Astrocyte of the spinal cord (primary cell): ENCODE measurements at regions not wholly inside any gene's neighbourhood (a gene's known extent, or its start where the extent isn't known, plus 50 kb on each side); places are given as distances from the start of the nearest gene placed in this dataset.

Source experiments
- DNase-seq: peaks from one replicate; pipeline ENCODE4 v3.0.0; 2011; ENCODE audit warnings: low read depth, low spot score
- H3K4me3 ChIP-seq: 2 replicates; pipeline ENCODE4 v1.5.1; 2011; ENCODE audit warnings: low read depth, mild to moderate bottlenecking, low read length, moderate library complexity
- in situ Hi-C: cut with HindIII; loops from 2 replicates; pipeline ENCODE4 v1.10.0; 2017; ENCODE audit warnings: low sequenced_read_pairs
- TF ChIP-seq, protein P1 (sequence below): IDR thresholded peaks from 2 replicates; pipeline ENCODE4 v1.5.1; 2012; ENCODE audit warnings: low read depth, mild to moderate bottlenecking, low read length, inconsistent platforms

- in situ Hi-C loops = no loop called here
- DNase-seq = no peak
- TF ChIP-seq, protein P1, sequence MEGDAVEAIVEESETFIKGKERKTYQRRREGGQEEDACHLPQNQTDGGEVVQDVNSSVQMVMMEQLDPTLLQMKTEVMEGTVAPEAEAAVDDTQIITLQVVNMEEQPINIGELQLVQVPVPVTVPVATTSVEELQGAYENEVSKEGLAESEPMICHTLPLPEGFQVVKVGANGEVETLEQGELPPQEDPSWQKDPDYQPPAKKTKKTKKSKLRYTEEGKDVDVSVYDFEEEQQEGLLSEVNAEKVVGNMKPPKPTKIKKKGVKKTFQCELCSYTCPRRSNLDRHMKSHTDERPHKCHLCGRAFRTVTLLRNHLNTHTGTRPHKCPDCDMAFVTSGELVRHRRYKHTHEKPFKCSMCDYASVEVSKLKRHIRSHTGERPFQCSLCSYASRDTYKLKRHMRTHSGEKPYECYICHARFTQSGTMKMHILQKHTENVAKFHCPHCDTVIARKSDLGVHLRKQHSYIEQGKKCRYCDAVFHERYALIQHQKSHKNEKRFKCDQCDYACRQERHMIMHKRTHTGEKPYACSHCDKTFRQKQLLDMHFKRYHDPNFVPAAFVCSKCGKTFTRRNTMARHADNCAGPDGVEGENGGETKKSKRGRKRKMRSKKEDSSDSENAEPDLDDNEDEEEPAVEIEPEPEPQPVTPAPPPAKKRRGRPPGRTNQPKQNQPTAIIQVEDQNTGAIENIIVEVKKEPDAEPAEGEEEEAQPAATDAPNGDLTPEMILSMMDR = no peak
- H3K4me3 ChIP-seq = no peak overlapping the region
These were observed 74.2 kb upstream of the TMEM168 start for GRCh38 chr7:112864380-112864779.

DNA sequence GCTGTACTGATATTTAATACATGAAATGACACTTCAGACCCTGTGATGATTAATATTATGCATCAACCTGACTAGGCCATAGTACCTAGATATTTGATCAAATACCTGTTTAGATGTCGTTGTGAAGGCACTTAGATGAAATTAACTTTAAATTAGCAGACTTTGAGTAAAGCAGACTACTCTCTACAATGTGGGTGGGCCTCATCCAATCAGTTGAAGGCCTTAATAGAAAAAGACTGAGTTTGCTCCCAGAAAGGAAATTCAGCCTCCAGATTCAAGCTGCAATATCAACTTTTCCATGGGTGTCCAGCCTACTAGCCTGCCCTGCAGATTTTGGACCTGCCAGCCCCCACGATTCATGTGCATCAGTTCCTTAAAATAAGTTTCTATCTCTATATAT lies 68.6 kb upstream of the TMEM168 start:
- TF ChIP-seq, protein P1 = no peak
- no peak overlapping the region for H3K4me3 ChIP-seq
- in situ Hi-C loops = no loop called here
- DNase-seq = no peak

- in situ Hi-C loops = no loop called here
- no peak for DNase-seq
- TF ChIP-seq, protein P1 = no peak
- H3K4me3 ChIP-seq = no peak overlapping the region
These were observed 65.0 kb upstream of the TMEM168 start for GRCh38 chr7:112855227-112855626.

GRCh38 chr7:112854169-112854568 lies 64.0 kb upstream of the TMEM168 start:
- no peak for DNase-seq
- H3K4me3 ChIP-seq = no peak overlapping the region
- in situ Hi-C loops = no loop called here
- TF ChIP-seq, protein P1 = no peak

DNA sequence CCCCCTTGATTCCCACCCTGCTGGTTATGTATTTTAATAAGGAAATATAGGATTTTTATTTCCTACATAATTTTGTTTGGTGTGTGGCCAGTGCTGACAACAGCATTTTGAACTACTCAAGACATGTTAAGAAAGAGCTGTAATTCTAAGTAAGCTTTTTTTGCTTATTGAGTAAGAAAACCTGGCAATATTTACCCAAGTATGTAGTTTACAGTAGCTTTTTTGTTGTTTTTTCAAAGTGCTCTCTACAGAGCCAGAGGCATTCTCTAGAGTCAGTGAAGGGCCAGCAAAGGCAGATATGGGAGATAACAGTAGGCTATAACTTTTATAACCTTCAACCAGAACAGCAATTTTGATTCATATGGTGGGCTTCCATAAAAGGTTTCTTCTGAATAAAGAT lies 63.2 kb upstream of the TMEM168 start:
- no peak overlapping the region for H3K4me3 ChIP-seq
- TF ChIP-seq, protein P1 = no peak
- no peak for DNase-seq
- in situ Hi-C loops = no loop called here

- in situ Hi-C loops = no loop called here
- no peak overlapping the region for H3K4me3 ChIP-seq
- DNase-seq = no peak
- TF ChIP-seq, protein P1 = no peak
These were observed 53.0 kb upstream of the TMEM168 start for GRCh38 chr7:112843151-112843550.
